H1 (cell line): ENCODE measurements at regions not wholly inside any gene's neighbourhood (a gene's known extent, or its start where the extent isn't known, plus 50 kb on each side); places are given as distances from the start of the nearest gene placed in this dataset.

Source experiments
- CTCF ChIA-PET: fragments of 300-600 bp; sonication (Branson Sonifier 250); formaldehyde crosslinking; loops from one replicate; lab custom pipeline; 2021; ENCODE audit not compliant: partially characterized antibody; lab: Charles Lee
- POLR2A ChIA-PET: fragments of 300-600 bp; sonication (Branson Sonifier 250); formaldehyde crosslinking; loops from one replicate; lab custom pipeline; 2021; ENCODE audit warnings: inconsistent platforms; ENCODE audit not compliant: partially characterized antibody; lab: Charles Lee
- DNase-seq, 2 experiments: peaks; one replicate each; pipeline versions ENCODE4 v3.0.0 to v3.0.0-alpha.2; 2010 to 2022; ENCODE audit warnings: low spot score in 2 of 2, low read depth in 1 of 2, mixed read lengths in 1 of 2
- FAIRE-seq: peaks from 2 replicates; lab custom pipeline; 2011; peaks lifted over from hg19 to GRCh38; lab: Jason Lieb, UNC
- H2AFZ ChIP-seq: 2 replicates; pipeline ENCODE4 v1.8.1; 2012; ENCODE audit warnings: low read length, inconsistent platforms
- H2AK5ac ChIP-seq: 2 replicates; pipeline ENCODE4 v1.6.1; 2013; ENCODE audit warnings: low read depth, low read length
- H2BK120ac ChIP-seq: replicated peaks from 2 replicates; pipeline ENCODE3; 2013; ENCODE audit warnings: low read depth, low read length, inconsistent platforms
- H2BK12ac ChIP-seq: 2 replicates; pipeline ENCODE4 v1.6.1; 2013; ENCODE audit warnings: low read depth, low read length
- H2BK15ac ChIP-seq: 2 replicates; pipeline ENCODE4 v1.6.1; 2013; ENCODE audit warnings: low read length
- H2BK20ac ChIP-seq: 2 replicates; pipeline ENCODE4 v1.6.1; 2013; ENCODE audit warnings: low read length
- H2BK5ac ChIP-seq: 2 replicates; pipeline ENCODE4 v1.6.1; 2013; ENCODE audit warnings: low read depth, low read length
- H3K14ac ChIP-seq: 2 replicates; pipeline ENCODE4 v1.6.1; 2013; ENCODE audit warnings: inconsistent platforms; ENCODE audit not compliant: insufficient read length
- H3K18ac ChIP-seq: 2 replicates; pipeline ENCODE4 v1.6.1; 2013; ENCODE audit warnings: low read length; ENCODE audit errors: extremely low read depth
- H3K23ac ChIP-seq: 2 replicates; pipeline ENCODE4 v1.6.1; 2013; ENCODE audit warnings: inconsistent platforms; ENCODE audit not compliant: insufficient read length
- H3K23me2 ChIP-seq: 2 replicates; pipeline ENCODE4 v1.6.1; 2013; ENCODE audit warnings: low read depth, low read length
- H3K27ac ChIP-seq: 2 replicates; pipeline ENCODE4 v1.6.1; 2011; ENCODE audit warnings: low read depth, low read length, inconsistent platforms
- H3K27me3 ChIP-seq, 4 experiments: replicated peaks in 1 of 4; 1 replicate in 1 of 4; 2 replicates in 3 of 4; pipeline versions ENCODE4 v1.6.1 to v1.8.1; 2011 to 2013; ENCODE audit warnings: low read length in 3 of 4, mild to moderate bottlenecking in 3 of 4, inconsistent platforms in 2 of 4, mixed read lengths in 2 of 4, moderate library complexity in 1 of 4; ENCODE audit not compliant: control insufficient read depth in 3 of 4, insufficient read depth in 3 of 4; ENCODE audit errors: extremely low read depth in 1 of 4
- H3K36me3 ChIP-seq, 4 experiments: 2 replicates each; pipeline versions ENCODE4 v1.6.1 to v1.8.1; 2011 to 2013; ENCODE audit warnings: mild to moderate bottlenecking in 4 of 4, low read length in 3 of 4, moderate library complexity in 2 of 4, control low read depth in 1 of 4, inconsistent platforms in 1 of 4; ENCODE audit not compliant: insufficient read depth in 4 of 4, control insufficient read depth in 2 of 4
- H3K4ac ChIP-seq: replicated peaks from 2 replicates; pipeline ENCODE3; 2013; ENCODE audit warnings: low read length, low read depth, mixed read lengths, inconsistent platforms; ENCODE audit not compliant: insufficient read length
- H3K4me1 ChIP-seq, 4 experiments: replicated peaks in 1 of 4; 1 replicate in 1 of 4; 2 replicates in 3 of 4; pipeline versions ENCODE4 v1.6.1 to v1.8.1; 2011 to 2013; ENCODE audit warnings: low read length in 3 of 4, inconsistent platforms in 2 of 4, mixed read lengths in 1 of 4; ENCODE audit not compliant: insufficient read depth in 4 of 4, control insufficient read depth in 3 of 4
- H3K4me2 ChIP-seq, 2 experiments: 2 replicates each; pipeline versions ENCODE4 v1.6.1 to v1.8.1; 2011 to 2013; ENCODE audit warnings: low read depth in 2 of 2, low read length in 2 of 2, control low read depth in 1 of 2, inconsistent platforms in 1 of 2, mild to moderate bottlenecking in 1 of 2; ENCODE audit not compliant: insufficient read depth in 1 of 2
- H3K4me3 ChIP-seq, 4 experiments: fragments of 200-600, 300-600 bp in 1 of 4; sonication (generic), shearing (Covaris generic), sonication (Bioruptor Twin) in 1 of 4; 2 replicates each; pipeline versions ENCODE4 v1.5.1 to v1.8.1; 2011 to 2016; ENCODE audit warnings: low read length in 4 of 4, low read depth in 3 of 4, control low read depth in 2 of 4, inconsistent platforms in 2 of 4, mild to moderate bottlenecking in 2 of 4, mixed read lengths in 1 of 4, moderate library complexity in 1 of 4; ENCODE audit not compliant: insufficient read depth in 2 of 4; ENCODE audit errors: extremely low read depth in 1 of 4
- H3K56ac ChIP-seq: replicated peaks from 2 replicates; pipeline ENCODE3; 2013; ENCODE audit warnings: low read depth, mild to moderate bottlenecking, mixed read lengths, low read length, inconsistent platforms; ENCODE audit not compliant: insufficient read length
- H3K79me1 ChIP-seq: 2 replicates; pipeline ENCODE4 v1.6.1; 2013; ENCODE audit warnings: low read depth, low read length, control low read depth
- H3K79me2 ChIP-seq, 2 experiments: 2 replicates each; pipeline versions ENCODE4 v1.6.1 to v1.8.1; 2012 to 2013; ENCODE audit warnings: low read length in 2 of 2, mild to moderate bottlenecking in 2 of 2, inconsistent platforms in 1 of 2; ENCODE audit not compliant: insufficient read depth in 2 of 2, control insufficient read depth in 1 of 2
- H3K9ac ChIP-seq, 4 experiments: replicated peaks in 1 of 4; 1 replicate in 1 of 4; 2 replicates in 3 of 4; pipeline versions ENCODE4 v1.6.1 to v1.8.1; 2011 to 2013; ENCODE audit warnings: low read depth in 3 of 4, low read length in 3 of 4, control low read depth in 2 of 4, mild to moderate bottlenecking in 2 of 4, moderate library complexity in 2 of 4, inconsistent platforms in 1 of 4; ENCODE audit errors: extremely low read depth in 1 of 4
- H3K9me3 ChIP-seq, 2 experiments: 2 replicates each; pipeline versions ENCODE4 v1.6.1 to v1.8.1; 2012 to 2013; ENCODE audit warnings: mild to moderate bottlenecking in 2 of 2, moderate library complexity in 2 of 2, control low read depth in 1 of 2, inconsistent platforms in 1 of 2, low read depth in 1 of 2, low read length in 1 of 2, mixed read lengths in 1 of 2; ENCODE audit not compliant: insufficient read depth in 2 of 2
- H4K20me1 ChIP-seq, 2 experiments: replicated peaks in 1 of 2; 2 replicates each; pipeline versions ENCODE3 to v1.8.1; 2011 to 2013; ENCODE audit warnings: inconsistent platforms in 2 of 2, low read length in 2 of 2, mild to moderate bottlenecking in 1 of 2; ENCODE audit not compliant: insufficient read depth in 2 of 2, control insufficient read depth in 1 of 2
- H4K5ac ChIP-seq: 2 replicates; pipeline ENCODE4 v1.6.1; 2013; ENCODE audit warnings: low read length, low read depth, mixed read lengths, inconsistent platforms; ENCODE audit not compliant: insufficient read length
- H4K8ac ChIP-seq: 2 replicates; pipeline ENCODE4 v1.8.0; 2013; ENCODE audit warnings: mild to moderate bottlenecking, moderate library complexity, low read length, inconsistent platforms; ENCODE audit not compliant: insufficient read depth; ENCODE audit errors: extremely low read depth
- H4K91ac ChIP-seq: replicated peaks from 2 replicates; pipeline ENCODE3; 2013; ENCODE audit warnings: low read length, mixed read lengths, inconsistent platforms; ENCODE audit not compliant: insufficient read length
- ASH2L ChIP-seq: fragments of 200-600, 300-600 bp; sonication (generic); IDR thresholded peaks from one replicate; pipeline ENCODE4 v1.7.1; 2017; ENCODE audit warnings: low read length
- CBX8 ChIP-seq: fragments of 300-800, 300-1000 bp; sonication (generic); IDR thresholded peaks from 2 replicates; pipeline ENCODE4 v1.7.1; 2016; ENCODE audit warnings: low read depth, low read length, borderline replicate concordance
- CEBPB ChIP-seq: IDR thresholded peaks from 2 replicates; pipeline ENCODE4 v1.6.1; 2012; ENCODE audit warnings: low read depth, low read length
- HDAC2 ChIP-seq, 2 experiments: fragments of 300-600 bp in 1 of 2; sonication (generic) in 1 of 2; IDR thresholded peaks; 2 replicates each; pipeline ENCODE4 v1.6.1; 2011 to 2012; ENCODE audit warnings: low read depth in 2 of 2, low read length in 2 of 2, mild to moderate bottlenecking in 2 of 2, moderate library complexity in 2 of 2, borderline replicate concordance in 1 of 2, inconsistent platforms in 1 of 2
- PHF8 ChIP-seq: fragments of 200-600 bp; sonication (generic); conservative IDR thresholded peaks from 2 replicates; pipeline ENCODE4 v1.7.1; 2012; ENCODE audit warnings: low read depth, mild to moderate bottlenecking, inconsistent platforms, low read length, moderate library complexity
- RNF2 ChIP-seq: fragments of 200-900, 300-1000 bp; sonication (generic); IDR thresholded peaks from 2 replicates; pipeline ENCODE4 v1.7.1; 2016; ENCODE audit warnings: borderline replicate concordance, low read depth, mild to moderate bottlenecking, antibody characterized with exemption, low read length; ENCODE audit not compliant: poor library complexity, severe bottlenecking; ENCODE audit errors: missing control alignments
- RXRA ChIP-seq: IDR thresholded peaks from 2 replicates; pipeline ENCODE4 v1.6.1; 2011; ENCODE audit warnings: low read depth, mild to moderate bottlenecking, low read length, moderate library complexity; ENCODE audit not compliant: insufficient read depth
- SIRT6 ChIP-seq: IDR thresholded peaks from one replicate; pipeline ENCODE4 v1.7.1; 2012; ENCODE audit warnings: low read length, inconsistent platforms
- SP1 ChIP-seq: IDR thresholded peaks from 2 replicates; pipeline ENCODE4 v1.6.1; 2011; ENCODE audit warnings: low read depth, low read length
- SP2 ChIP-seq: IDR thresholded peaks from 2 replicates; pipeline ENCODE4 v1.6.1; 2012; ENCODE audit warnings: mild to moderate bottlenecking, low read length, inconsistent platforms
- TBP ChIP-seq: IDR thresholded peaks from 2 replicates; pipeline ENCODE4 v1.6.1; 2011; ENCODE audit warnings: low read depth, low read length, improper control_type of control experiment
- WGBS, 2 experiments: shearing (Covaris generic) in 1 of 2; methylation state at CpG; one replicate each; pipeline versions ENCODE4 v1.1.6 to v1.1.7; 2013 to 2015; ENCODE audit warnings: low lambda C conversion rate in 2 of 2, mixed read lengths in 2 of 2, inconsistent platforms in 1 of 2, low coverage in 1 of 2, missing lambda C conversion rate in 1 of 2; ENCODE audit not compliant: insufficient replicate concordance in 2 of 2, insufficient coverage in 1 of 2, insufficient read length in 1 of 2; ENCODE audit errors: extremely low coverage in 1 of 2, missing lambda C conversion rate in 1 of 2; 5-methylcytosine and 5-hydroxymethylcytosine counted together
- TF ChIP-seq, protein P1 (sequence below): IDR thresholded peaks from 2 replicates; pipeline ENCODE4 v1.6.1; 2011; ENCODE audit warnings: low read length, improper control_type of control experiment

DNA sequence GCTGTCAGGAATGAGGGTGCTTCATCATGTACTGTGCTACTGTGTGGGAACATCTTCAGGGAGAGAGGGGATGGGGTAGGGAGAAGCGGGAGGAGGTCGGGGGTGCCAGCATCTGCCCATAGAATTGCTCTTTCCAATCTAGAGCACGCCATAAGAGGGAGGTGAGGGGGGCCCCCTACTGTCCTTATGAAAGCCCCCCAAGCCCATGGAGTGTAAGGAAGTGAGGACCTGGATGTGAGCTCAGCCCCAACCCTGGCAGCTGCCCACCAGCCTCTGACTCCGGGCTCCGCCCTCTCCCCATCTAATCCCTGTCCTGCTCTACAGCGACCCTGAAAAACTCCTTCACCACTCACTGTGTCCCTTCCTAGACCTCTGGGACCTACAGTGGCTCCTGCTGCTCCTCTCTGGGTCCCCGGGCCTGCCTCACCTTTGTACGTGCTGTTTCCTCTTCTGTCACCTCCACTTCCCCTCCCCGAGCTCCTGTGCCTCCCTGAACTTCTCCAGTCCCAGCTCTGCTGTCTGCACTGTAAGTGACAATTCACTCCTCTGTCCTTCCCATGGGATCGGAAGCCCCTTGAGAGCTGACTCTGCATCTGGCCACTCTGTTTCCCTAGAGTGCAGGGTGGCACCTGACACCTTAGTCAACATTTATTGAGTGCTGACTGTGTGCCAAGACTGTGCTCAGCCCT, 269.4 kb downstream of the PTPRU start:
- CTCF ChIA-PET: interaction anchor here (1.0 to 1.7 kb wide), 3 partner anchors 9 to 201 kb away, joined by 3 to 4 read pairs (median 3); no protein-coding TSS in a partner anchor
- TF ChIP-seq RNF2: no peak
- no peak for TF ChIP-seq SP2
- TF ChIP-seq HDAC2 (IDR thresholded peaks at IDR 0.05; ENCODE audit: borderline replicate concordance in 1 of 2, low read depth in 2 of 2, low read length in 2 of 2): no peak
- no peak for TF ChIP-seq PHF8
- TF ChIP-seq, protein P1, sequence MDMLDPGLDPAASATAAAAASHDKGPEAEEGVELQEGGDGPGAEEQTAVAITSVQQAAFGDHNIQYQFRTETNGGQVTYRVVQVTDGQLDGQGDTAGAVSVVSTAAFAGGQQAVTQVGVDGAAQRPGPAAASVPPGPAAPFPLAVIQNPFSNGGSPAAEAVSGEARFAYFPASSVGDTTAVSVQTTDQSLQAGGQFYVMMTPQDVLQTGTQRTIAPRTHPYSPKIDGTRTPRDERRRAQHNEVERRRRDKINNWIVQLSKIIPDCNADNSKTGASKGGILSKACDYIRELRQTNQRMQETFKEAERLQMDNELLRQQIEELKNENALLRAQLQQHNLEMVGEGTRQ: no peak
- TF ChIP-seq SIRT6: no peak
- no peak for TF ChIP-seq RXRA
- no peak for TF ChIP-seq ASH2L
- TF ChIP-seq CBX8: no peak
- TF ChIP-seq SP1: no peak
- TF ChIP-seq TBP: no peak
- no peak for TF ChIP-seq CEBPB

More for the DNA sequence above, 269.4 kb downstream of the PTPRU start:
- Histone ChIP-seq H4K91ac (peak overlapping the region; percentile 44), H3K79me1 (no peaks in the 10 kb centered on the region), H3K4me3 (no peak overlapping the region), H3K23me2 (no peaks in the 10 kb centered on the region; the same call in 1 of the 2 replicates), H3K27me3 (no peaks in the 10 kb centered on the region; a peak in 2 of 7 replicates), H3K18ac (peak overlapping the region; percentile 38), H2BK15ac (no peak overlapping the region), H3K23ac (no peak overlapping the region), H3K36me3 (no peaks in the 10 kb centered on the region), H3K9me3 (no peaks in the 10 kb centered on the region), H3K14ac (no peak overlapping the region), H2BK5ac (peak overlapping the region; percentile 38; the same call in 1 of the 2 replicates), H4K8ac (no peak overlapping the region), H2AFZ (no peak overlapping the region), H2BK120ac (no peak overlapping the region), H2BK12ac (peak overlapping the region; percentile 7; the same call in 1 of the 2 replicates), H3K79me2 (no peaks in the 10 kb centered on the region), H3K9ac (no peak overlapping the region), H3K4me1 (peaks cover 8 to 25% (median 20%) of the 10 kb centered on the region in 4 experiments), H2BK20ac (peak overlapping the region; percentile 87; the same call in 1 of the 2 replicates), H4K20me1 (no peaks in the 10 kb centered on the region), H3K4ac (no peak overlapping the region), H3K4me2 (no peak overlapping the region), H4K5ac (no peak overlapping the region), H3K56ac (no peak overlapping the region), H3K27ac (no peak overlapping the region), H2AK5ac (no peak overlapping the region)
- no peak for FAIRE-seq
- POLR2A ChIA-PET: no interaction called here
- peak in 1 of 2 experiments; percentile 33 for DNase-seq
- WGBS, 2 experiments: 93% methylated on average over 9 of the region's 10 CpGs; no CpG with 5 or more reads in 1 of the 2 experiments
